HCT116 (cell line): ENCODE measurements at regions not wholly inside any gene's neighbourhood (a gene's known extent, or its start where the extent isn't known, plus 50 kb on each side); places are given as distances from the start of the nearest gene placed in this dataset.

Source experiments
- ATAC-seq: fragments of 200-7000 bp; cut with Tn5 transposase; 2 replicates; pipeline ENCODE4 v1.9.1; 2020; ENCODE audit warnings: mild to moderate bottlenecking, moderate library complexity
- BruUV-seq: library from RNA; stranded (reverse); fragments of 400-500 nt; replicated peaks from 2 replicates; lab custom pipeline; 2021; lab: Mats Ljungman, UMichigan
- CTCF ChIA-PET: fragments of 300-600 bp; sonication (Branson Sonifier 250); formaldehyde crosslinking; loops from one replicate; lab custom pipeline; 2021; ENCODE audit warnings: antibody characterized with exemption; lab: Charles Lee
- POLR2A ChIA-PET: fragments of 300-600, 350-600 bp; sonication (Branson Sonifier 250); formaldehyde crosslinking; loops from one replicate; lab custom pipeline; 2021; ENCODE audit warnings: antibody characterized with exemption; lab: Charles Lee
- RAD21 ChIA-PET, 2 experiments: fragments of 300-600 bp; sonication (Branson Sonifier 250); formaldehyde crosslinking; loops; one replicate each; lab custom pipeline; 2023; ENCODE audit warnings: low total read pairs in 2 of 2; ENCODE audit not compliant: uncharacterized antibody in 2 of 2, unreplicated experiment in 2 of 2, low non-redundant PET in 1 of 2; lab: Charles Lee
- DNase-seq: peaks from one replicate; pipeline ENCODE4 v3.0.0-alpha.2; 2010; ENCODE audit warnings: low read depth, low spot score
- H2AFZ ChIP-seq: fragments of 200-600 bp; shearing (Covaris generic), sonication (generic); 2 replicates; pipeline ENCODE4 v1.6.1; 2017; ENCODE audit warnings: low read depth, mixed run types, mixed read lengths, antibody characterized with exemption, low read length; ENCODE audit not compliant: poor library complexity, severe bottlenecking
- H3K27ac ChIP-seq: 2 replicates; pipeline ENCODE4 v1.5.1; 2012; ENCODE audit warnings: low read depth, low read length
- H3K27me3 ChIP-seq: fragments of 200-600 bp; sonication (generic); 2 replicates; pipeline ENCODE4 v1.6.1; 2016; ENCODE audit warnings: mixed run types, low read length, mixed read lengths; ENCODE audit not compliant: insufficient read depth
- H3K36me3 ChIP-seq, 2 experiments: fragments of 200-500 bp in 1 of 2; fragments of 200-600 bp in 1 of 2; sonication (Bioruptor generic) in 1 of 2; sonication (generic) in 1 of 2; 2 replicates each; pipeline versions ENCODE4 v1.5.1 to v1.6.1; 2014 to 2016; ENCODE audit warnings: low read length in 2 of 2, inconsistent platforms in 1 of 2, mixed read lengths in 1 of 2, mixed run types in 1 of 2; ENCODE audit not compliant: insufficient read depth in 2 of 2, control insufficient read depth in 1 of 2
- H3K4me1 ChIP-seq, 2 experiments: fragments of 200-600 bp in 1 of 2; sonication (generic) in 1 of 2; 2 replicates each; pipeline versions ENCODE4 v1.5.1 to v1.6.1; 2012 to 2017; ENCODE audit warnings: low read length in 2 of 2, inconsistent platforms in 1 of 2, mild to moderate bottlenecking in 1 of 2, mixed read lengths in 1 of 2, mixed run types in 1 of 2, moderate library complexity in 1 of 2; ENCODE audit not compliant: insufficient read depth in 2 of 2, control insufficient read depth in 1 of 2
- H3K4me2 ChIP-seq: fragments of 200-600 bp; sonication (generic); 2 replicates; pipeline ENCODE4 v1.6.1; 2017; ENCODE audit warnings: mixed run types, low read length, mixed read lengths
- H3K4me3 ChIP-seq, 2 experiments: fragments of 200-600 bp in 1 of 2; sonication (generic) in 1 of 2; replicated peaks in 1 of 2; 2 replicates each; pipeline ENCODE4 v1.5.1; 2011 to 2016; ENCODE audit warnings: low read length in 2 of 2, control low read depth in 1 of 2, low read depth in 1 of 2, mild to moderate bottlenecking in 1 of 2, mixed read lengths in 1 of 2, mixed run types in 1 of 2
- H3K79me2 ChIP-seq: fragments of 200-600 bp; sonication (generic); 2 replicates; pipeline ENCODE4 v1.6.1; 2017; ENCODE audit warnings: mild to moderate bottlenecking, mixed run types, low read length, moderate library complexity, mixed read lengths; ENCODE audit not compliant: insufficient read depth
- H3K9ac ChIP-seq: fragments of 200-600 bp; sonication (generic); 2 replicates; pipeline ENCODE4 v1.6.1; 2016; ENCODE audit warnings: low read length, mixed read lengths
- H3K9me2 ChIP-seq: fragments of 200-600 bp; sonication (generic), shearing (Covaris generic); 2 replicates; pipeline ENCODE4 v1.6.1; 2017; ENCODE audit warnings: mixed run types, mild to moderate bottlenecking, moderate library complexity; ENCODE audit not compliant: insufficient read depth
- H3K9me3 ChIP-seq, 2 experiments: fragments of 200-500 bp in 1 of 2; fragments of 200-600 bp in 1 of 2; sonication (Bioruptor generic) in 1 of 2; sonication (generic) in 1 of 2; 2 replicates each; pipeline ENCODE4 v1.6.1; 2014 to 2017; ENCODE audit warnings: low read length in 2 of 2, mixed read lengths in 2 of 2, inconsistent platforms in 1 of 2, low read depth in 1 of 2, mild to moderate bottlenecking in 1 of 2, mixed run types in 1 of 2, moderate library complexity in 1 of 2; ENCODE audit not compliant: control insufficient read depth in 1 of 2, insufficient read depth in 1 of 2
- H4K20me1 ChIP-seq: fragments of 200-600 bp; sonication (generic), shearing (Covaris generic); 2 replicates; pipeline ENCODE4 v1.6.1; 2017; ENCODE audit warnings: mixed run types, mild to moderate bottlenecking, moderate library complexity; ENCODE audit not compliant: insufficient read depth
- CBX3 ChIP-seq: IDR thresholded peaks from 2 replicates; pipeline ENCODE4 v1.6.1; 2012; ENCODE audit warnings: low read depth
- CEBPB ChIP-seq: IDR thresholded peaks from 2 replicates; pipeline ENCODE4 v1.6.1; 2012; ENCODE audit warnings: low read depth
- ELF1 ChIP-seq: IDR thresholded peaks from 2 replicates; pipeline ENCODE4 v1.6.1; 2012; ENCODE audit warnings: low read depth, borderline replicate concordance
- EZH2 ChIP-seq: fragments of 200-600 bp; sonication (generic); IDR thresholded peaks from 2 replicates; pipeline ENCODE4 v1.6.1; 2017; ENCODE audit warnings: antibody characterized with exemption, mixed run types
- EZH2phosphoT487 ChIP-seq: fragments of 200-600 bp; IDR thresholded peaks from 2 replicates; pipeline ENCODE4 v1.6.1; 2018; ENCODE audit warnings: antibody characterized with exemption, borderline replicate concordance
- FOSL1 ChIP-seq: IDR thresholded peaks from 2 replicates; pipeline ENCODE4 v1.6.1; 2012; ENCODE audit warnings: low read depth
- JUND ChIP-seq: IDR thresholded peaks from 2 replicates; pipeline ENCODE4 v1.6.1; 2012
- POLR2A ChIP-seq: IDR thresholded peaks from 2 replicates; pipeline ENCODE4 v1.7.0; 2011; ENCODE audit warnings: borderline replicate concordance; ENCODE audit not compliant: insufficient read depth, insufficient read length; ENCODE audit errors: extremely low read depth
- POLR2AphosphoS5 ChIP-seq: IDR thresholded peaks from 2 replicates; pipeline ENCODE4 v1.6.1; 2011; ENCODE audit warnings: mild to moderate bottlenecking, low read depth, low read length, moderate library complexity
- SIN3A ChIP-seq: IDR thresholded peaks from 2 replicates; pipeline ENCODE4 v1.6.1; 2012; ENCODE audit warnings: low read depth
- ZFX ChIP-seq: fragments of 450-650 bp; IDR thresholded peaks from 2 replicates; pipeline ENCODE4 v1.6.1; 2017
- intact Hi-C: fragments of 100-400 bp; cut with micrococcal nuclease; formaldehyde crosslinking; loops from 2 replicates; pipeline ENCODE4 v1.10.0; 2022
- TF ChIP-seq, protein P1 (sequence below): IDR thresholded peaks from 2 replicates; pipeline ENCODE4 v1.6.1; 2012
- TF ChIP-seq, protein P2 (sequence below), 3 experiments: fragments of 200-600 bp in 1 of 3; sonication (generic) in 1 of 3; IDR thresholded peaks in 2 of 3; conservative IDR thresholded peaks in 1 of 3; 2 replicates each; pipeline ENCODE4 v1.5.1; 2012 to 2017; ENCODE audit warnings: low read depth in 2 of 3, low read length in 2 of 3, antibody characterized with exemption in 1 of 3, borderline replicate concordance in 1 of 3, control low read depth in 1 of 3, mild to moderate bottlenecking in 1 of 3, mixed read lengths in 1 of 3, mixed run types in 1 of 3, moderate library complexity in 1 of 3; ENCODE audit not compliant: insufficient read depth in 1 of 3
- TF ChIP-seq, protein P3 (sequence below): IDR thresholded peaks from 2 replicates; pipeline ENCODE4 v1.6.1; 2011; ENCODE audit warnings: mild to moderate bottlenecking, low read length, moderate library complexity; ENCODE audit not compliant: insufficient replicate concordance; ENCODE audit errors: extremely low read depth
- TF ChIP-seq, protein P4 (sequence below): IDR thresholded peaks from 2 replicates; pipeline ENCODE4 v1.6.1; 2012; ENCODE audit warnings: low read depth

DNA sequence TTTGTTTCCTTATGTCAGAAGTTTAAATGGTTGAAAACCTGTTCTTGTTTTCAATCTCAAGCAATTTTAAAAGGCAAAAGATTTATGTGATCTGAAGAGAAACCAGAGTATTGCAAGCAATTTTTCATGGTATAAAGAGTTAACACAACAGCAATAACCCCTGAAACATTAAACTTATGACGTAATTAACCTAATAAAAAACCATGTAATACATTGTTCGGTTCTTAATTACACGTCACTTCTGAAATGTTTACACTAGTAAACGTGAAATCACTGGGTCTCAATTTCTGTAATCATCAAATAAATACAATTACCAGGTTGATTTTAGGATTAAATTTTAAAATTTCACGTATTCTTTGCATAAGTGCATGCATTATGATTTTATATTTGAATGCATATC is 914.5 kb downstream of the NLGN4X start:
- H3K27ac ChIP-seq, result no peak overlapping the region
- TF ChIP-seq, protein P1, sequence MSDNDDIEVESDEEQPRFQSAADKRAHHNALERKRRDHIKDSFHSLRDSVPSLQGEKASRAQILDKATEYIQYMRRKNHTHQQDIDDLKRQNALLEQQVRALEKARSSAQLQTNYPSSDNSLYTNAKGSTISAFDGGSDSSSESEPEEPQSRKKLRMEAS, result no peak
- TF ChIP-seq JUND (no peak), ELF1 (no peak), SIN3A (no peak), EZH2phosphoT487 (no peak), CEBPB (no peak), ZFX (no peak), EZH2 (no peak), CBX3 (no peak)
- TF ChIP-seq, protein P2, sequence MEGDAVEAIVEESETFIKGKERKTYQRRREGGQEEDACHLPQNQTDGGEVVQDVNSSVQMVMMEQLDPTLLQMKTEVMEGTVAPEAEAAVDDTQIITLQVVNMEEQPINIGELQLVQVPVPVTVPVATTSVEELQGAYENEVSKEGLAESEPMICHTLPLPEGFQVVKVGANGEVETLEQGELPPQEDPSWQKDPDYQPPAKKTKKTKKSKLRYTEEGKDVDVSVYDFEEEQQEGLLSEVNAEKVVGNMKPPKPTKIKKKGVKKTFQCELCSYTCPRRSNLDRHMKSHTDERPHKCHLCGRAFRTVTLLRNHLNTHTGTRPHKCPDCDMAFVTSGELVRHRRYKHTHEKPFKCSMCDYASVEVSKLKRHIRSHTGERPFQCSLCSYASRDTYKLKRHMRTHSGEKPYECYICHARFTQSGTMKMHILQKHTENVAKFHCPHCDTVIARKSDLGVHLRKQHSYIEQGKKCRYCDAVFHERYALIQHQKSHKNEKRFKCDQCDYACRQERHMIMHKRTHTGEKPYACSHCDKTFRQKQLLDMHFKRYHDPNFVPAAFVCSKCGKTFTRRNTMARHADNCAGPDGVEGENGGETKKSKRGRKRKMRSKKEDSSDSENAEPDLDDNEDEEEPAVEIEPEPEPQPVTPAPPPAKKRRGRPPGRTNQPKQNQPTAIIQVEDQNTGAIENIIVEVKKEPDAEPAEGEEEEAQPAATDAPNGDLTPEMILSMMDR (IDR thresholded peaks at IDR 0.05 in 2 of 3, conservative IDR thresholded peaks at IDR 0.05 in 1 of 3; ENCODE audit: borderline replicate concordance in 1 of 3, insufficient read depth in 1 of 3, low read depth in 2 of 3, low read length in 2 of 3), result no peak
- ATAC-seq (no peak), DNase-seq (no peak)
- no peaks in the 10 kb centered on the region for H3K27me3 ChIP-seq
- ChIA-PET CTCF (no interaction called here), POLR2A (no interaction called here), RAD21 (no interaction called here)
- H3K4me1 ChIP-seq, result no peaks in the 10 kb centered on the region
- no peak overlapping the region for H3K9ac ChIP-seq
- no peak overlapping the region for H3K4me2 ChIP-seq
- no peaks in the 10 kb centered on the region for H3K9me2 ChIP-seq
- H4K20me1 ChIP-seq, result no peaks in the 10 kb centered on the region
- H3K4me3 ChIP-seq, result no peak overlapping the region
- H3K9me3 ChIP-seq, result no peaks in the 10 kb centered on the region
- intact Hi-C loops, result no loop called here
- H2AFZ ChIP-seq, result no peak overlapping the region
- BruUV-seq, result no TSS peak
- H3K36me3 ChIP-seq, result no peaks in the 10 kb centered on the region
- H3K79me2 ChIP-seq, result no peaks in the 10 kb centered on the region

DNA sequence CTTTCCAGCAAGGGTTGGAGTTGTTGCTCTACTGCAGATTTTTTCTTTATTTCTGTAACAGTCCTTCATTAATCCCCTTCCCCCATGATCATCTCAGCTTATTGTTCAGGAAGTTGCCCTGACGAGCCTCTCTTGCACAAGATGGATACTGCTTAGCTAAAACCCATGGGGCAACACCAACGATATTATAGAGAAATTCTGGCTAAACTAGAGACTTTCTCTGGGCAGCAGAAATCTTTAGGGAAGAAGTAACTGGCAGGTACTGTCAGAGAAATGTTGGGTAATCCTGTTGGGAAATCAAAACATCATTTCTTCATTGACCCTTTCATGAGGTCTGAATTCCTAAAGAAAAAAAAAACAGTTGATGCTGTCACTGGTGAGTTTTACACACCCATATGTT is 921.3 kb downstream of the NLGN4X start:
- H3K9me2 ChIP-seq, result no peaks in the 10 kb centered on the region
- no peaks in the 10 kb centered on the region for H3K79me2 ChIP-seq
- BruUV-seq, result no TSS peak
- H3K4me1 ChIP-seq, result no peaks in the 10 kb centered on the region
- H3K9ac ChIP-seq, result no peak overlapping the region
- no peak overlapping the region for H2AFZ ChIP-seq
- ATAC-seq (no peak), DNase-seq (no peak)
- H3K9me3 ChIP-seq, result no peaks in the 10 kb centered on the region
- no peak overlapping the region for H3K27ac ChIP-seq
- ChIA-PET CTCF (no interaction called here), POLR2A (no interaction called here), RAD21 (no interaction called here)
- no peak overlapping the region for H3K4me3 ChIP-seq
- no peaks in the 10 kb centered on the region for H3K27me3 ChIP-seq
- intact Hi-C loops, result no loop called here
- H3K36me3 ChIP-seq, result no peaks in the 10 kb centered on the region
- no peak overlapping the region for H3K4me2 ChIP-seq
- no peaks in the 10 kb centered on the region for H4K20me1 ChIP-seq
- TF ChIP-seq POLR2AphosphoS5 (no peak), POLR2A (no peak), EZH2 (no peak), JUND (no peak), FOSL1 (no peak)
- TF ChIP-seq, protein P1, result no peak
- TF ChIP-seq, protein P3, sequence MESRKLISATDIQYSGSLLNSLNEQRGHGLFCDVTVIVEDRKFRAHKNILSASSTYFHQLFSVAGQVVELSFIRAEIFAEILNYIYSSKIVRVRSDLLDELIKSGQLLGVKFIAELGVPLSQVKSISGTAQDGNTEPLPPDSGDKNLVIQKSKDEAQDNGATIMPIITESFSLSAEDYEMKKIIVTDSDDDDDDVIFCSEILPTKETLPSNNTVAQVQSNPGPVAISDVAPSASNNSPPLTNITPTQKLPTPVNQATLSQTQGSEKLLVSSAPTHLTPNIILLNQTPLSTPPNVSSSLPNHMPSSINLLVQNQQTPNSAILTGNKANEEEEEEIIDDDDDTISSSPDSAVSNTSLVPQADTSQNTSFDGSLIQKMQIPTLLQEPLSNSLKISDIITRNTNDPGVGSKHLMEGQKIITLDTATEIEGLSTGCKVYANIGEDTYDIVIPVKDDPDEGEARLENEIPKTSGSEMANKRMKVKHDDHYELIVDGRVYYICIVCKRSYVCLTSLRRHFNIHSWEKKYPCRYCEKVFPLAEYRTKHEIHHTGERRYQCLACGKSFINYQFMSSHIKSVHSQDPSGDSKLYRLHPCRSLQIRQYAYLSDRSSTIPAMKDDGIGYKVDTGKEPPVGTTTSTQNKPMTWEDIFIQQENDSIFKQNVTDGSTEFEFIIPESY, result no peak
- TF ChIP-seq, protein P4, sequence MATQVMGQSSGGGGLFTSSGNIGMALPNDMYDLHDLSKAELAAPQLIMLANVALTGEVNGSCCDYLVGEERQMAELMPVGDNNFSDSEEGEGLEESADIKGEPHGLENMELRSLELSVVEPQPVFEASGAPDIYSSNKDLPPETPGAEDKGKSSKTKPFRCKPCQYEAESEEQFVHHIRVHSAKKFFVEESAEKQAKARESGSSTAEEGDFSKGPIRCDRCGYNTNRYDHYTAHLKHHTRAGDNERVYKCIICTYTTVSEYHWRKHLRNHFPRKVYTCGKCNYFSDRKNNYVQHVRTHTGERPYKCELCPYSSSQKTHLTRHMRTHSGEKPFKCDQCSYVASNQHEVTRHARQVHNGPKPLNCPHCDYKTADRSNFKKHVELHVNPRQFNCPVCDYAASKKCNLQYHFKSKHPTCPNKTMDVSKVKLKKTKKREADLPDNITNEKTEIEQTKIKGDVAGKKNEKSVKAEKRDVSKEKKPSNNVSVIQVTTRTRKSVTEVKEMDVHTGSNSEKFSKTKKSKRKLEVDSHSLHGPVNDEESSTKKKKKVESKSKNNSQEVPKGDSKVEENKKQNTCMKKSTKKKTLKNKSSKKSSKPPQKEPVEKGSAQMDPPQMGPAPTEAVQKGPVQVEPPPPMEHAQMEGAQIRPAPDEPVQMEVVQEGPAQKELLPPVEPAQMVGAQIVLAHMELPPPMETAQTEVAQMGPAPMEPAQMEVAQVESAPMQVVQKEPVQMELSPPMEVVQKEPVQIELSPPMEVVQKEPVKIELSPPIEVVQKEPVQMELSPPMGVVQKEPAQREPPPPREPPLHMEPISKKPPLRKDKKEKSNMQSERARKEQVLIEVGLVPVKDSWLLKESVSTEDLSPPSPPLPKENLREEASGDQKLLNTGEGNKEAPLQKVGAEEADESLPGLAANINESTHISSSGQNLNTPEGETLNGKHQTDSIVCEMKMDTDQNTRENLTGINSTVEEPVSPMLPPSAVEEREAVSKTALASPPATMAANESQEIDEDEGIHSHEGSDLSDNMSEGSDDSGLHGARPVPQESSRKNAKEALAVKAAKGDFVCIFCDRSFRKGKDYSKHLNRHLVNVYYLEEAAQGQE, result no peak
